Type B pancreatic cell (in vitro differentiated cells): ENCODE measurements at regions not wholly inside any gene's neighbourhood (a gene's known extent, or its start where the extent isn't known, plus 50 kb on each side); places are given as distances from the start of the nearest gene placed in this dataset.
"Not testable (repeated sequence)": the region's sequence is repeated elsewhere in the genome, so short reads cannot be mapped to it uniquely, and the experiment has no call there.

Experiments
- DNase-seq: peaks from one replicate; pipeline ENCODE4 v3.0.0; 2021; ENCODE audit warnings: mixed read lengths; ENCODE audit not compliant: unreplicated experiment; ENCODE audit errors: extremely low spot score
- H3K27ac Mint-ChIP-seq: 2 replicates; pipeline ENCODE4 v1.8.0; 2021; ENCODE audit warnings: mild to moderate bottlenecking, mixed read lengths
- H3K27me3 Mint-ChIP-seq: 2 replicates; pipeline ENCODE4 v1.8.0; 2021; ENCODE audit warnings: mixed read lengths
- H3K36me3 Mint-ChIP-seq: 2 replicates; pipeline ENCODE4 v1.8.0; 2021; ENCODE audit warnings: mixed read lengths
- H3K4me1 Mint-ChIP-seq: one replicate; pipeline ENCODE4 v1.8.0; 2021; ENCODE audit warnings: mixed read lengths; ENCODE audit not compliant: unreplicated experiment
- H3K4me3 Mint-ChIP-seq: 2 replicates; pipeline ENCODE4 v1.8.0; 2021; ENCODE audit warnings: mild to moderate bottlenecking, mixed read lengths
- H3K9me3 Mint-ChIP-seq: 2 replicates; pipeline ENCODE4 v1.8.0; 2021; ENCODE audit warnings: mixed read lengths
- CTCF ChIP-seq: fragments of 200-600 bp; sonication (generic); conservative IDR thresholded peaks from 2 replicates; pipeline ENCODE4 v1.5.0; 2021; ENCODE audit warnings: antibody characterized with exemption, mild to moderate bottlenecking

GRCh38 chr7:108920490-108920889 is 350.8 kb downstream of the DNAJB9 start:
- no peaks in the 10 kb centered on the region for H3K9me3 Mint-ChIP-seq
- no peak for TF ChIP-seq CTCF
- no peaks in the 10 kb centered on the region for H3K27me3 Mint-ChIP-seq

GRCh38 chr7:108943048-108943447 is 373.4 kb downstream of the DNAJB9 start:
- not testable (repeated sequence) for H3K27ac Mint-ChIP-seq

More at GRCh38 chr7:108920490-108920889, 350.8 kb downstream of the DNAJB9 start:
- no peak for DNase-seq
- H3K4me3 Mint-ChIP-seq, result no peak overlapping the region
- H3K27ac Mint-ChIP-seq, result no peak overlapping the region
- no peaks in the 10 kb centered on the region for H3K36me3 Mint-ChIP-seq
- H3K4me1 Mint-ChIP-seq, result no peaks in the 10 kb centered on the region

DNA sequence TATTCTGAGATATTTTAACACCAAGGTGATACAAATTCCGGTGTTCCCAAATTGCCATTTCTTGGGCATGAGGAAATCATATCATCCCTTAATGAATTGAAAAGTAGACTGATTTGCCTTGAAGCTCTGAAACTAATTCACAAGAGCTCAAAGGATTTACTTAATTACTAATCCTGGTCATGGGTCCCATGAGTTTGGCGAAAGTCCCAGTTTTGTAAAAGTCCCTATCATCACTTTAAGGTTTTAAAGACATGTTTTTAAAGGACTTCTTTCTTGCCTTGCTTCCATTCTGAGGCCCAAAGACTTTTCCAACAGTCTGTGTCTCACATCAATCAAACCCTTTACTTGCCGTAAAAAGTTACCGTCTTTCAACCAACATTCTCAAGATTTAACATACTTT is 377.9 kb downstream of the DNAJB9 start:
- H3K27me3 Mint-ChIP-seq, result no peaks in the 10 kb centered on the region
- no peak overlapping the region for H3K4me3 Mint-ChIP-seq
- H3K36me3 Mint-ChIP-seq, result no peaks in the 10 kb centered on the region
- H3K9me3 Mint-ChIP-seq, result peaks cover 11% of the 10 kb centered on the region
- TF ChIP-seq CTCF, result no peak
- no peaks in the 10 kb centered on the region for H3K4me1 Mint-ChIP-seq
- no peak overlapping the region for H3K27ac Mint-ChIP-seq
- no peak for DNase-seq

More at GRCh38 chr7:108943048-108943447, 373.4 kb downstream of the DNAJB9 start:
- H3K4me3 Mint-ChIP-seq, H3K36me3 Mint-ChIP-seq, H3K4me1 Mint-ChIP-seq, H3K27me3 Mint-ChIP-seq, DNase-seq, H3K9me3 Mint-ChIP-seq: not testable (repeated sequence)

- H3K4me3 Mint-ChIP-seq, result no peak overlapping the region
- H3K27ac Mint-ChIP-seq, result no peak overlapping the region
- H3K27me3 Mint-ChIP-seq, result no peaks in the 10 kb centered on the region
- TF ChIP-seq CTCF, result no peak
- no peaks in the 10 kb centered on the region for H3K36me3 Mint-ChIP-seq
- H3K4me1 Mint-ChIP-seq, result peaks cover 8% of the 10 kb centered on the region
- no peaks in the 10 kb centered on the region for H3K9me3 Mint-ChIP-seq
- no peak for DNase-seq
Measured at GRCh38 chr7:108972004-108972403, 402.3 kb downstream of the DNAJB9 start.

DNA sequence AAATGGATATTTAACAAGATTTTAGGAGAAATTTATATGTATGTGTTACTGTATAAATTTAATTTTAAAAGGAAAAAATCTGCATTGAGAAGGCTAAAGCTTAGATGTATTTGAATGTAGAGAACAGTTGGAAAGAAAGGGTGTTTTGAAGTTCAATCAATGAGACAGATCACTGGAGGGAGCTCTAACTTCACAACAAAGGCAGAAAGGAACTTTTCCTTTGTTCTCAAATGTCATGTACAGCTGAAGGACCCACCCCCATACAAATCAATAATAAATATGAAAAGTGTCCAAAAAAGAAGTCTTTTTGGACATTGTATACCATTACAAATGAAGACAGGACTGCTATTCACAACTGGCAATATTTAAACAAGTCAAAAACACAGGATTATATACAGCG is 403.4 kb downstream of the DNAJB9 start:
- H3K36me3 Mint-ChIP-seq, result no peaks in the 10 kb centered on the region
- DNase-seq, result no peak
- TF ChIP-seq CTCF, result peak; percentile 67
- H3K27me3 Mint-ChIP-seq, result no peaks in the 10 kb centered on the region
- H3K27ac Mint-ChIP-seq, result no peak overlapping the region
- H3K9me3 Mint-ChIP-seq, result no peaks in the 10 kb centered on the region
- H3K4me1 Mint-ChIP-seq, result peaks cover 8% of the 10 kb centered on the region
- H3K4me3 Mint-ChIP-seq, result no peak overlapping the region

DNA sequence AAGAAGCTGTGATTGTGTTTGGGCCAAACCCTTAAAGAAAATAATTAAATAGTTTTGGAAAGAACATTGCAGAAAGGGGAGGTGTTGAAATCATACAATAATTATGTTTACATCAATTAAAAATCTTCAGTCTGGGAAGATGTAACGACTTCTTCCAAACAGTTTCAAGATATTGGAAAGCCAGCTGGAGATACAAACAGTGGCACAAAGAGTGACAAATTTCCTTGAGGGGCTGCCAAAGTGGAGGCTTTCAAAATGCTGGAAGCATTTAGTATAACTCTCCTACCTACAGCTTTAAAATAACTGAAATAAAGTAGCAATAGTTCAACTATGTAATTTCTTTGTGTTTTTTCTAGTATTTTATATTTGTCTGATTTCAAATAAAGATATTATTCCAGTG is 405.0 kb downstream of the DNAJB9 start:
- peaks cover 6% of the 10 kb centered on the region for H3K9me3 Mint-ChIP-seq
- peaks cover 8% of the 10 kb centered on the region for H3K4me1 Mint-ChIP-seq
- TF ChIP-seq CTCF, result no peak
- no peak overlapping the region for H3K4me3 Mint-ChIP-seq
- no peaks in the 10 kb centered on the region for H3K36me3 Mint-ChIP-seq
- no peaks in the 10 kb centered on the region for H3K27me3 Mint-ChIP-seq
- no peak for DNase-seq
- H3K27ac Mint-ChIP-seq, result no peak overlapping the region
